Neuronal stem cell (in vitro differentiated cells): ENCODE measurements at regions not wholly inside any gene's neighbourhood (a gene's known extent, or its start where the extent isn't known, plus 50 kb on each side); places are given as distances from the start of the nearest gene placed in this dataset.
"Not testable (repeated sequence)": the region's sequence is repeated elsewhere in the genome, so short reads cannot be mapped to it uniquely, and the experiment has no call there.

Source experiments
- DNase-seq: peaks from one replicate; pipeline ENCODE4 v3.0.0-alpha.2; 2013; ENCODE audit warnings: low spot score
- H2AFZ ChIP-seq: one replicate; pipeline ENCODE4 v1.6.1; 2013; ENCODE audit warnings: mild to moderate bottlenecking, low read length, inconsistent platforms
- H2AK5ac ChIP-seq: 2 replicates; pipeline ENCODE4 v1.6.1; 2013; ENCODE audit warnings: low read depth, mild to moderate bottlenecking, inconsistent platforms, low read length, moderate library complexity, mixed read lengths
- H2BK120ac ChIP-seq: 2 replicates; pipeline ENCODE4 v1.6.1; 2013; ENCODE audit warnings: low read depth, mild to moderate bottlenecking, inconsistent platforms, low read length, moderate library complexity, mixed read lengths
- H2BK12ac ChIP-seq: one replicate; pipeline ENCODE4 v1.6.1; 2013; ENCODE audit warnings: low read length, inconsistent platforms
- H2BK15ac ChIP-seq: 2 replicates; pipeline ENCODE4 v1.6.1; 2013; ENCODE audit warnings: mild to moderate bottlenecking, low read length, inconsistent platforms, mixed read lengths
- H2BK5ac ChIP-seq: one replicate; pipeline ENCODE4 v1.6.1; 2013; ENCODE audit warnings: inconsistent platforms, mild to moderate bottlenecking, low read length, moderate library complexity
- H3K14ac ChIP-seq: one replicate; pipeline ENCODE4 v1.6.1; 2013; ENCODE audit warnings: low read length, inconsistent platforms
- H3K18ac ChIP-seq: 2 replicates; pipeline ENCODE4 v1.6.1; 2013; ENCODE audit warnings: low read length, inconsistent platforms
- H3K23ac ChIP-seq: 2 replicates; pipeline ENCODE4 v1.6.1; 2013; ENCODE audit warnings: low read depth, mild to moderate bottlenecking, mixed read lengths, low read length, inconsistent platforms; ENCODE audit not compliant: poor library complexity
- H3K27ac ChIP-seq: replicated peaks from 3 replicates; pipeline ENCODE4 v1.5.1; 2013; ENCODE audit warnings: low read length, inconsistent platforms
- H3K27me3 ChIP-seq, 3 experiments: 2 replicates each; pipeline ENCODE4 v1.6.1; 2013; ENCODE audit warnings: low read length in 3 of 3, mild to moderate bottlenecking in 2 of 3, inconsistent platforms in 1 of 3, low read depth in 1 of 3, mixed read lengths in 1 of 3, moderate library complexity in 1 of 3; ENCODE audit not compliant: control insufficient read depth in 3 of 3, insufficient read depth in 3 of 3
- H3K36me3 ChIP-seq, 2 donors: replicated peaks in 1 of 2; 2 replicates each; pipeline ENCODE4 v1.6.1; 2013; ENCODE audit warnings: low read length in 2 of 2; ENCODE audit not compliant: control insufficient read depth in 2 of 2, insufficient read depth in 2 of 2
- H3K4ac ChIP-seq: 2 replicates; pipeline ENCODE4 v1.6.1; 2013; ENCODE audit warnings: inconsistent platforms, mild to moderate bottlenecking, low read length, moderate library complexity
- H3K4me1 ChIP-seq, 2 donors: 1 replicate in 1 of 2; 2 replicates in 1 of 2; pipeline ENCODE4 v1.6.1; 2013; ENCODE audit warnings: low read length in 2 of 2, low read depth in 1 of 2; ENCODE audit not compliant: control insufficient read depth in 2 of 2, insufficient read depth in 1 of 2
- H3K4me2 ChIP-seq: one replicate; pipeline ENCODE4 v1.6.1; 2013; ENCODE audit warnings: mild to moderate bottlenecking, low read length, inconsistent platforms; ENCODE audit not compliant: insufficient read depth, poor library complexity, severe bottlenecking
- H3K4me3 ChIP-seq, 2 donors: 2 replicates each; pipeline ENCODE4 v1.5.1; 2013; ENCODE audit warnings: low read length in 2 of 2, mild to moderate bottlenecking in 2 of 2, inconsistent platforms in 1 of 2, moderate library complexity in 1 of 2
- H3K79me1 ChIP-seq: one replicate; pipeline ENCODE4 v1.6.1; 2013; ENCODE audit warnings: low read depth, mild to moderate bottlenecking, inconsistent platforms, low read length, moderate library complexity
- H3K9ac ChIP-seq: one replicate; pipeline ENCODE4 v1.6.1; 2013; ENCODE audit warnings: mild to moderate bottlenecking, low read depth, low read length, inconsistent platforms; ENCODE audit not compliant: poor library complexity
- H3K9me3 ChIP-seq, 2 donors: replicated peaks in 1 of 2; 2 replicates each; pipeline versions ENCODE3 to v1.6.1; 2013; ENCODE audit warnings: low read length in 2 of 2, mild to moderate bottlenecking in 2 of 2, inconsistent platforms in 1 of 2, low read depth in 1 of 2, mixed read lengths in 1 of 2, moderate library complexity in 1 of 2; ENCODE audit not compliant: control insufficient read depth in 2 of 2, insufficient read depth in 1 of 2
- H4K8ac ChIP-seq: one replicate; pipeline ENCODE4 v1.6.1; 2013; ENCODE audit warnings: low read depth, mild to moderate bottlenecking, inconsistent platforms, low read length, moderate library complexity
- H4K91ac ChIP-seq: one replicate; pipeline ENCODE4 v1.6.1; 2013; ENCODE audit warnings: low read length, low read depth, mild to moderate bottlenecking, inconsistent platforms; ENCODE audit not compliant: poor library complexity
- WGBS, 2 donors: extraction: QIAGEN DNeasy Blood & Tissue Kit; methylation state at CpG; one replicate each; pipeline ENCODE4 v1.1.7; 2013; ENCODE audit warnings: missing lambda C conversion rate in 2 of 2, mixed read lengths in 1 of 2; ENCODE audit not compliant: insufficient read length in 2 of 2, insufficient replicate concordance in 1 of 2; ENCODE audit errors: extremely low coverage in 2 of 2; 5-methylcytosine and 5-hydroxymethylcytosine counted together

GRCh38 chr7:16261100-16261499, 160.2 kb downstream of the CRPPA start:
- Histone ChIP-seq H3K4me2 (no peak overlapping the region), H2BK12ac (no peak overlapping the region), H3K79me1 (no peaks in the 10 kb centered on the region), H3K36me3 (no peaks in the 10 kb centered on the region), H3K27ac (no peak overlapping the region), H3K4me3 (no peak overlapping the region), H3K14ac (no peak overlapping the region), H2BK120ac (no peak overlapping the region), H3K27me3 (no peaks in the 10 kb centered on the region), H2AFZ (no peak overlapping the region), H3K4me1 (no peaks in the 10 kb centered on the region), H3K9me3 (no peaks in the 10 kb centered on the region), H3K9ac (no peak overlapping the region), H3K23ac (no peak overlapping the region), H3K18ac (no peak overlapping the region), H4K8ac (no peak overlapping the region), H3K4ac (no peak overlapping the region), H4K91ac (no peak overlapping the region), H2AK5ac (no peak overlapping the region), H2BK5ac (no peak overlapping the region), H2BK15ac (no peak overlapping the region)
- WGBS, 2 donors = no CpG with 5 or more reads among the region's 2 CpGs
- no peak for DNase-seq

- Histone ChIP-seq H3K23ac (no peak overlapping the region), H3K27ac (no peak overlapping the region), H4K8ac (no peak overlapping the region), H3K9ac (no peak overlapping the region), H3K4me3 (no peak overlapping the region), H3K79me1 (no peaks in the 10 kb centered on the region), H4K91ac (no peak overlapping the region), H3K14ac (no peak overlapping the region), H3K9me3 (no peaks in the 10 kb centered on the region), H2AK5ac (no peak overlapping the region), H3K4me2 (no peak overlapping the region), H3K36me3 (no peaks in the 10 kb centered on the region), H2BK15ac (no peak overlapping the region), H2BK120ac (no peak overlapping the region), H2BK12ac (no peak overlapping the region), H3K4ac (no peak overlapping the region), H3K18ac (no peak overlapping the region), H3K27me3 (no peaks in the 10 kb centered on the region), H2AFZ (peak overlapping the region; percentile 58), H3K4me1 (no peaks in the 10 kb centered on the region), H2BK5ac (no peak overlapping the region)
- WGBS, 2 donors = no CpG with 5 or more reads among the region's 1 CpG
- no peak for DNase-seq
Observed at GRCh38 chr7:16260236-16260728, 161.1 kb downstream of the CRPPA start.

- H2BK15ac ChIP-seq, H2BK12ac ChIP-seq, H3K27ac ChIP-seq, H3K4me2 ChIP-seq, H3K23ac ChIP-seq, DNase-seq, H4K8ac ChIP-seq, H4K91ac ChIP-seq, H3K9me3 ChIP-seq, H3K4me1 ChIP-seq, H3K14ac ChIP-seq, H2BK120ac ChIP-seq, H2BK5ac ChIP-seq, H2AFZ ChIP-seq, H3K18ac ChIP-seq, H3K79me1 ChIP-seq, H3K4ac ChIP-seq, H3K4me3 ChIP-seq, H3K9ac ChIP-seq, H3K36me3 ChIP-seq, H3K27me3 ChIP-seq, H2AK5ac ChIP-seq: not testable (repeated sequence)
- WGBS, 2 donors = no CpG with 5 or more reads among the region's 1 CpG
Observed at GRCh38 chr7:16256419-16256818, 164.9 kb downstream of the CRPPA start.

GRCh38 chr7:16255952-16256351, 165.4 kb downstream of the CRPPA start:
- not testable (repeated sequence) for H3K4me2 ChIP-seq, DNase-seq, H3K79me1 ChIP-seq, H2BK5ac ChIP-seq, H2BK15ac ChIP-seq, H3K14ac ChIP-seq, H2AK5ac ChIP-seq, H3K36me3 ChIP-seq, H2BK120ac ChIP-seq, H3K23ac ChIP-seq, H4K8ac ChIP-seq, H2AFZ ChIP-seq, H4K91ac ChIP-seq, H3K9me3 ChIP-seq, H2BK12ac ChIP-seq, H3K4ac ChIP-seq, H3K27ac ChIP-seq, H3K27me3 ChIP-seq, H3K9ac ChIP-seq, H3K4me1 ChIP-seq, H3K18ac ChIP-seq, H3K4me3 ChIP-seq
- no CpG with 5 or more reads among the region's 2 CpGs for WGBS, 2 donors
